Activated CD4-positive, alpha-beta T cell treated with anti-CD3 and anti-CD28 coated beads, Interleukin-2, amount 10 ng/mL, durations not matched to agents 7 days and 5 days (primary cell): ENCODE measurements at regions not wholly inside any gene's neighbourhood (a gene's known extent, or its start where the extent isn't known, plus 50 kb on each side); places are given as distances from the start of the nearest gene placed in this dataset.

Source experiments
- CTCF ChIA-PET: fragments of 350-600 bp; sonication (Branson Sonifier 250); formaldehyde crosslinking; loops from one replicate; lab custom pipeline; 2021; ENCODE audit warnings: antibody characterized with exemption; lab: Charles Lee
- POLR2A ChIA-PET: fragments of 350-600 bp; sonication (Branson Sonifier 250); formaldehyde crosslinking; loops from one replicate; lab custom pipeline; 2021; ENCODE audit warnings: antibody characterized with exemption; lab: Charles Lee
- DNase-seq: peaks from one replicate; pipeline ENCODE4 v3.0.0-alpha.2; 2020
- H3K27ac Mint-ChIP-seq: one replicate; pipeline ENCODE4 v1.8.0; 2021; ENCODE audit warnings: mild to moderate bottlenecking, moderate library complexity, mixed read lengths
- H3K27me3 Mint-ChIP-seq: one replicate; pipeline ENCODE4 v1.8.0; 2021; ENCODE audit warnings: mixed read lengths
- H3K36me3 Mint-ChIP-seq: one replicate; pipeline ENCODE4 v1.8.0; 2021; ENCODE audit warnings: low read depth, mixed read lengths
- H3K4me1 Mint-ChIP-seq: one replicate; pipeline ENCODE4 v1.8.0; 2021; ENCODE audit warnings: mixed read lengths
- H3K4me3 Mint-ChIP-seq: one replicate; pipeline ENCODE4 v1.8.0; 2021; ENCODE audit warnings: mild to moderate bottlenecking, moderate library complexity, mixed read lengths
- H3K9me3 Mint-ChIP-seq: one replicate; pipeline ENCODE4 v1.8.0; 2021; ENCODE audit warnings: mixed read lengths

GRCh38 chr15:96264351-96264798 is 66.1 kb upstream of the NR2F2 start:
- Mint-ChIP-seq H3K4me3 (no peak overlapping the region), H3K4me1 (no peaks in the 10 kb centered on the region), H3K27me3 (no peaks in the 10 kb centered on the region), H3K27ac (no peak overlapping the region), H3K9me3 (no peaks in the 10 kb centered on the region), H3K36me3 (no peaks in the 10 kb centered on the region)
- no peak for DNase-seq
- ChIA-PET POLR2A (no interaction called here), CTCF (no interaction called here)

GRCh38 chr15:96264801-96265515 is 65.5 kb upstream of the NR2F2 start:
- CTCF ChIA-PET: no interaction called here

DNA sequence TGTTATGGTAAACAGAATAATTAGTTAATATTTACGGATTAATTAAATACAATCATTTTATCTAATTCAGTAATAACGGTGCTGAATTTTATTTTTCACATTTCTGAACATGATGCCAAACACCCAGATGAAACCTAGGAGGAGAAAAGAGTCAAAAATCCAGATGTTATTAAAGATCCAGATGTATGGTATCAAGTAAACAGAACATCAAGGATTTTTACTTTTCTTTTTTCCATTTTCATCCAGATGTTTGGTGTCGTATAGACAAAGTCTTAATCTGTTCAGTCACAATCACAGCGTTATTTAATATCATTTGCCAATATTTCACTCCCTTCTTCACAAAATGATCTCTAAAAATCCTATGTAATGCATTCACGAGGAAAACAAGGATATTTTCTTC is 64.0 kb upstream of the NR2F2 start:
- no peak for DNase-seq
- Mint-ChIP-seq H3K36me3 (no peaks in the 10 kb centered on the region), H3K27me3 (no peaks in the 10 kb centered on the region), H3K9me3 (no peaks in the 10 kb centered on the region), H3K4me3 (no peak overlapping the region), H3K27ac (no peak overlapping the region), H3K4me1 (no peaks in the 10 kb centered on the region)
- ChIA-PET POLR2A (no interaction called here), CTCF (no interaction called here)

More at GRCh38 chr15:96264801-96265515, 65.5 kb upstream of the NR2F2 start:
- H3K9me3 Mint-ChIP-seq: no peaks in the 10 kb centered on the region
- no peak overlapping the region for H3K27ac Mint-ChIP-seq
- no peaks in the 10 kb centered on the region for H3K4me1 Mint-ChIP-seq
- H3K36me3 Mint-ChIP-seq: no peaks in the 10 kb centered on the region
- no peaks in the 10 kb centered on the region for H3K27me3 Mint-ChIP-seq
- no peak overlapping the region for H3K4me3 Mint-ChIP-seq
- DNase-seq: no peak
- POLR2A ChIA-PET: no interaction called here

GRCh38 chr15:96267463-96267862 is 63.0 kb upstream of the NR2F2 start:
- ChIA-PET CTCF (no interaction called here), POLR2A (no interaction called here)
- Mint-ChIP-seq H3K36me3 (no peaks in the 10 kb centered on the region), H3K4me3 (no peak overlapping the region), H3K9me3 (no peaks in the 10 kb centered on the region), H3K4me1 (no peaks in the 10 kb centered on the region), H3K27ac (no peak overlapping the region), H3K27me3 (no peaks in the 10 kb centered on the region)
- DNase-seq: no peak

GRCh38 chr15:96268442-96269204 is 61.9 kb upstream of the NR2F2 start:
- Mint-ChIP-seq H3K36me3 (no peaks in the 10 kb centered on the region), H3K4me3 (no peak overlapping the region), H3K4me1 (no peaks in the 10 kb centered on the region), H3K9me3 (no peaks in the 10 kb centered on the region), H3K27me3 (no peaks in the 10 kb centered on the region), H3K27ac (no peak overlapping the region)
- POLR2A ChIA-PET: no interaction called here
- CTCF ChIA-PET: interaction anchor here (0.7 kb wide), 1 partner anchor 1900 kb away, joined by 3 read pairs; no protein-coding TSS in a partner anchor
- no peak for DNase-seq

DNA sequence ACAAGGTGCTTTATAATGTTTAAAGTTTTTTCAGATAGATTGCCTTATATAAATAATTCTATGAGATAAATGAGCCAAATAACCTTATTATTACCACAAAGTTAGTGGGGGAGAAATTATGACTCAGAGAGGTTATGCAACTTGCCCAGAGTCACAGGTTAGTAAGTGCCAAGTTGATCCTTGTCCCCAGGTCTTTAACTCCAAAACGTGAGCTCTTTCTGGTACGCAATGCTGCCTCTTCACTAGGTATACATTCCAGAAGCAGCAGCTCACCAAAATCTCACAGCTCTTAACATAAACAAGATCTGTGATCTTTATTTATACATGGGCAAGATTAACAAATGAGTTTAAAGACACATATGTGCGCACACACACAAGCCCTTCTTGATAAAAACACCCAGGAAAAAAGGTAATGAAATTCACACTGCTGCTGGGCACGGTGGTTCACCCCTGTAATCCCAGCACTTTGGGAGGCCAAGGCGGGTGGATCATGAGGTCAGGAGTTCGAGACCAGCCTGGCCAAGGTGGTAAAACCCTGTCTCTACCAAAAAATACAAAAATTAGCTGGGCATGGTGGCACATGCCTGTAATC is 59.8 kb upstream of the NR2F2 start:
- H3K4me1 Mint-ChIP-seq: no peaks in the 10 kb centered on the region
- ChIA-PET POLR2A (no interaction called here), CTCF (no interaction called here)
- H3K36me3 Mint-ChIP-seq: no peaks in the 10 kb centered on the region
- no peak for DNase-seq
- H3K4me3 Mint-ChIP-seq: no peak overlapping the region
- no peak overlapping the region for H3K27ac Mint-ChIP-seq
- no peaks in the 10 kb centered on the region for H3K9me3 Mint-ChIP-seq
- no peaks in the 10 kb centered on the region for H3K27me3 Mint-ChIP-seq

GRCh38 chr15:96272427-96272826 is 58.1 kb upstream of the NR2F2 start:
- Mint-ChIP-seq H3K36me3 (no peaks in the 10 kb centered on the region), H3K4me1 (no peaks in the 10 kb centered on the region), H3K4me3 (no peak overlapping the region), H3K9me3 (no peaks in the 10 kb centered on the region), H3K27ac (no peak overlapping the region), H3K27me3 (no peaks in the 10 kb centered on the region)
- ChIA-PET CTCF (no interaction called here), POLR2A (no interaction called here)
- no peak for DNase-seq

- DNase-seq: no peak
- no peak overlapping the region for H3K27ac Mint-ChIP-seq
Observed at GRCh38 chr15:96273317-96274086, 57.0 kb upstream of the NR2F2 start.

GRCh38 chr15:96274087-96274440 is 56.4 kb upstream of the NR2F2 start:
- ChIA-PET CTCF (no interaction called here), POLR2A (no interaction called here)
- Mint-ChIP-seq H3K27ac (no peak overlapping the region), H3K36me3 (no peaks in the 10 kb centered on the region), H3K4me1 (no peaks in the 10 kb centered on the region), H3K4me3 (no peak overlapping the region), H3K27me3 (no peaks in the 10 kb centered on the region), H3K9me3 (no peaks in the 10 kb centered on the region)
- DNase-seq: no peak

More at GRCh38 chr15:96273317-96274086, 57.0 kb upstream of the NR2F2 start:
- H3K27me3 Mint-ChIP-seq: no peaks in the 10 kb centered on the region
- ChIA-PET CTCF (no interaction called here), POLR2A (no interaction called here)
- no peak overlapping the region for H3K4me3 Mint-ChIP-seq
- H3K4me1 Mint-ChIP-seq: no peaks in the 10 kb centered on the region
- H3K9me3 Mint-ChIP-seq: no peaks in the 10 kb centered on the region
- no peaks in the 10 kb centered on the region for H3K36me3 Mint-ChIP-seq

DNA sequence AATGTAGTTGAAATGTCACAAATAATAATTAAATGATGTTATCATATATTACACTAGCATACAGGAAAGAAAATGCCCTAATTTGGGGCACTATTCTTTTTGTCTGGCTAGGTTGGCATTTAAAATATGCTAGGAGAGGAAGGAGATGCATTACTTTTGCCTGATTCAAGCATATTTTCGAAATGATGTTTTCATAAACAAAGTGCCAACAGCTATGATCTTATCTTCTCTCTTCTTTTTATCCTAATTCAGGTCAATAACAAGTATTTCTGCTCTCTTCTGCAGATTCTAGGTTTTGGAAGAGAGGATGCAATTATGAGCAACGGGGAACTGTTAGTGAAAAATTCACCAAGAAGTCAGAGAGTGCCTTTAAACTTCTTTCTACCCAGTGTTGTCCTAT is 55.8 kb upstream of the NR2F2 start:
- H3K36me3 Mint-ChIP-seq: no peaks in the 10 kb centered on the region
- H3K27ac Mint-ChIP-seq: no peak overlapping the region
- ChIA-PET CTCF (no interaction called here), POLR2A (no interaction called here)
- no peak overlapping the region for H3K4me3 Mint-ChIP-seq
- no peaks in the 10 kb centered on the region for H3K9me3 Mint-ChIP-seq
- no peaks in the 10 kb centered on the region for H3K4me1 Mint-ChIP-seq
- DNase-seq: no peak
- H3K27me3 Mint-ChIP-seq: no peaks in the 10 kb centered on the region

DNA sequence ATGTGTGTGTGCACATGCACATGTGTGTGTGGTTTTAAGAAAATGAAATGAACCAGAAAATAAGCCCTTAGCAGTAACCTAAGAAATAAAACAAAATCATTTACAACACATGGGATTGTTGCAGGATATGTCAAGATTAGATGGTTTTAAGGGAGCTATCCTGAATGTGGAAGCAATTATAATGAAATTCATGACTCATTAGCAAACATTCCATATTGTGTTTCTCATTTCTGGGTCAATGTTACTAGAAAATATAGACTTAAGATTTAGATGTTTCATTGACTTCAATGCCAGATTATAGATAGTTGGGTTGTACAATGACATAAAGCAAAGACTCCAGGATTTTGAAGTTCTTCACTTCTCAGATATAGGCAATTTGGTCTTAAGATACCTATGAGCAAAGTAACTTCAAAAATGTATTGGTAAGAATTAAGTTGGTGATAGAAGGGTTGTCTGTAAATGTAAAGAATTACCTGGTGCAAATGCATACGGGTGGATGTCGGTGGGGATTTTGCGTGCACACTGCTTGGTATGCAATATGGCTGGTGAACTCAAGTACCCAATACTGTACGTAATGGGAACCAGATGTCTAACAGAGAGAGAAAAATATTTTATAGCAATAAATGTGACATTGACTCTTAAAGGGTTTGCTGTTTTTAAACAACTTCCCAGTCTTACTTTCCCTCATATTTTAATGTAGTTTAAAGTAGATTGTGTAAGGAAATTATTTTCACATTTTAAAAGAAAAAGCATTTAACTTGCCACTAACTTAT is 53.9 kb upstream of the NR2F2 start:
- POLR2A ChIA-PET: no interaction called here
- Mint-ChIP-seq H3K27ac (no peak overlapping the region), H3K4me3 (no peak overlapping the region), H3K4me1 (no peaks in the 10 kb centered on the region), H3K27me3 (no peaks in the 10 kb centered on the region), H3K9me3 (no peaks in the 10 kb centered on the region), H3K36me3 (no peaks in the 10 kb centered on the region)
- CTCF ChIA-PET: no interaction called here
- DNase-seq: no peak
